Hypothalamus (tissue), 51 donors: ENCODE measurements at regions not wholly inside any gene's neighbourhood (a gene's known extent, or its start where the extent isn't known, plus 50 kb on each side); places are given as distances from the start of the nearest gene placed in this dataset.

Source experiments
- DNase-seq, 51 donors: peaks; one replicate each; lab custom pipeline; 2025; lab: John Stamatoyannopoulos, UW

- no peak for DNase-seq
Measured at GRCh38 chr1:29669158-29669871, 433.0 kb downstream of the PTPRU start.

DNA sequence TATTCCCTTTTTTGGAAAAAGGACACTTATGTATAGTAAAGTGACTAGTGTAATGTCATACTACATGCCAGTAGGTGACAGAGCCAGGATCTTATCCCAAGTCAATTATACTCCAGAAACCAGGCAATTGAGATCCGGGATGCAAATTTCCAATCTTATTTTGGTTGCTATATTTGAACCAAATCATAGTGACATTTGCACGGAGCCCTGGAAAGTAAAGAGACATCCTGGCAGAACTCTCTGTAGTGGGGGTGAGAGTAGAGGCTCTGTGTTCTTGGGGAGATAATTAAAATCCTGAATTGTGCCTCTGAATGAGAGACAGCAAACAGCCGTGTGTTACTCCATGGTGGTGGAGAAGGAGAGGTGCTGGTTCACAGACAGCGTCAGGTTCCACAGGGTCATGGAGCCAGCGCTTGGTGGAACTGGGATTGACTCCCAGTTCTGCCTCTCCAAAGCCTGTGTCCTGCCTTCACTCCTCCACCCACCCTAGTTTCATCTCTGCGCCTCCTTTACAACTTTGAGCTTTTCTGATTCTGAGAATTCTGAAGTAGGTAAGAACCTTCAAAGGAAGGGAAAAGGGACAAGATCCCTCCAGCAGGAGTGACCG, 432.3 kb downstream of the PTPRU start:
- DNase-seq, result no peak

DNA sequence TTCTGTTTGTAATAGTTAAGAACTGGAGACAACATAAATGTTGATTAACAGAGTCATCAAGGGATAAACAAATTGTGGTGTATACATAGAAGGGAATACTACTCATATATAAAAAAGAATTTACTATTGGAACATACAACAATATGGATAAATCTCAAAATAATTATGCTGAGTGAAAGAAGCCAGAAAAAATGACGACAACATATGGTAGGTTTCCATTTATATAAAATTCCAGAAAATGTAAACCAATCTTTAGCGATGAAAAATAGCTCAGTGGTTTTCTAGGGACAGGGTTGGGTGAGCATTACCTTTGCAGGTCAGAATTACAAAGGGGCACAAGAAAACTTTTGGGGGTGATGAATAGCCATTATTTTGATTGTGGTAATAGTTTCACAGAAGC, 431.6 kb downstream of the PTPRU start:
- DNase-seq, result no peak

DNA sequence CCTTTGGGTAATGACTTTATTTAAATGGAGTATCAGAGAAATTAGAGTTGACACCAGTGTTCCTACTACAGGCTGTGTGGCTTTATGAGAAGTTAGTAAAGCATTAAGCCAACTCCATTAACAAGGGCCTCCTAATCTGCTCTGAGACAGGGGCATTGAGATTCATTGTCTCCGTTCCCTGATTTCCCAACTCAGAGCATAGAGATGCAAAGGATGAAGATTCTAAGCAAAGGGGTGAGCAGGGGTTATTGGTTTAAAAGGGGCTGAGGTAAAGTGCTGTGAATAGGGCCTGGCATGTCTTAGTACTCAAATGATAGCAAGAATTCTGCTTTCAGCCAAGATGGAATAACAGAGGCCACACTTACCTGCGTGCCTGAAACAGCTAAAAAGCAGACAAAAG, 428.4 kb downstream of the PTPRU start:
- no peak for DNase-seq

GRCh38 chr1:29658688-29659087, 422.4 kb downstream of the PTPRU start:
- no peak for DNase-seq

DNA sequence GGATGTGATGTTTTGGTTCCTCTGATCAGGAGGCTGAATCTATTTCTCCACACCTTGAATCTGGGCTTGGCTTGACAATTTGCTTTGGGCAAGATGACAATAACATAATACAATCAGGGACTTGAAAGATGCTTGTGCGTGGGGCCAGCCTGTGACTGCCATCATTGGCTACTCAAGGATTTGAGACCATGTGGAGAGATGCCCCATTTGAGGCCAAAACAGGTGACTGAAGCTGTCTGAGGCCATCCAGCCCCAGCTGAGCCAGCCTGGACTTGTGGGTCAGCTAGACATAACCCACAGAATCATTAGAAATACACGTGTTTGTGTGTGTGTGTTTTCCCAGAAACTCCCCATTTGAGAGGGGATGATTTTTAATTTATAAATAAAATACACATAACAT, 421.5 kb downstream of the PTPRU start:
- DNase-seq, result no peak

DNA sequence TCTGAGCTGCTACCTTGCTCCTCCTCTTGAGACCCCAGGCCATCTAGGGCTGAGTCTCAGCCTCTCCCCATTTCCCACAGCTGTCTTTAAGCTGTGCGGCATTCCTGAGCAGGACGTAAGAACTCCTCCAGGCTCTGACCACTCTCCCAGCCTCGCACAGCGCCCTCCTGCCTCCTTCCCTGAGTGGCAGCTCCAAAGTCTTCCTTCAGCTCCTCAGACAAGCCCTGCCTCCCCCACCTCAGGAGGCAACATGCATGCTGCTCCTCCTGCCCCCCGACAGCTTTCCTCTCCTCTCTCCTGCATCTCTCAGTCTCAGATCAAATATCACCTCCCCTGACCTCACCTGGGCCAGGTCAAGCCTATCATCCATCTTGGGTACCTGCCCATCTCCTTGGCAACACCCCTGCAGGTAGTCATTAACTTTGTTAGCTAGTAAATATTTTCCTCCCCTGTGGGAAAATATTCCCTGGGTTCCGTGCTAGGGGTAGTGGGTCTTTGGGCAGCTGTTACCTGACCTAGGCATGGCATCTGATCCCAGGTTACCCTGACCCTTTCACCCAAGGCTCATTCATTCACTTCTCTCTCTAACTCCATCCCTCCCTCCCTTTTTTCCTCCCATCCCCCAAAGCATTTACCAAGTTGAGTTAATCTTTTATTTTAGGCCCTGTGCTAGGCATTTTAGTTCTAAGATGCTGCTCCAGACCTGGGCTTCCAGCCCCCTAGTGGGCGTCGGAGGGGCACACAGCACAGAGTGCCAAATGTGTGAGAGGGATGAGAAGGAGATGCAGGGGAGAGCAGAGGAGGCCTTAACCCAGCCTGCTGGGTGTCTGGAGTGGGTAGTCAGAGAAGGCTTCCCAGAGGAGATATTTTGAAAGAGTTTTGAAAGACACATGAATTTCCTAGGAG, 419.9 kb downstream of the PTPRU start:
- DNase-seq, result no peak

- DNase-seq, result no peak
Measured at GRCh38 chr1:29655145-29655544, 418.8 kb downstream of the PTPRU start.

- no peak for DNase-seq
Measured at GRCh38 chr1:29653886-29654450, 417.6 kb downstream of the PTPRU start.

- DNase-seq, result no peak
Measured at GRCh38 chr1:29653034-29653810, 416.9 kb downstream of the PTPRU start.

DNA sequence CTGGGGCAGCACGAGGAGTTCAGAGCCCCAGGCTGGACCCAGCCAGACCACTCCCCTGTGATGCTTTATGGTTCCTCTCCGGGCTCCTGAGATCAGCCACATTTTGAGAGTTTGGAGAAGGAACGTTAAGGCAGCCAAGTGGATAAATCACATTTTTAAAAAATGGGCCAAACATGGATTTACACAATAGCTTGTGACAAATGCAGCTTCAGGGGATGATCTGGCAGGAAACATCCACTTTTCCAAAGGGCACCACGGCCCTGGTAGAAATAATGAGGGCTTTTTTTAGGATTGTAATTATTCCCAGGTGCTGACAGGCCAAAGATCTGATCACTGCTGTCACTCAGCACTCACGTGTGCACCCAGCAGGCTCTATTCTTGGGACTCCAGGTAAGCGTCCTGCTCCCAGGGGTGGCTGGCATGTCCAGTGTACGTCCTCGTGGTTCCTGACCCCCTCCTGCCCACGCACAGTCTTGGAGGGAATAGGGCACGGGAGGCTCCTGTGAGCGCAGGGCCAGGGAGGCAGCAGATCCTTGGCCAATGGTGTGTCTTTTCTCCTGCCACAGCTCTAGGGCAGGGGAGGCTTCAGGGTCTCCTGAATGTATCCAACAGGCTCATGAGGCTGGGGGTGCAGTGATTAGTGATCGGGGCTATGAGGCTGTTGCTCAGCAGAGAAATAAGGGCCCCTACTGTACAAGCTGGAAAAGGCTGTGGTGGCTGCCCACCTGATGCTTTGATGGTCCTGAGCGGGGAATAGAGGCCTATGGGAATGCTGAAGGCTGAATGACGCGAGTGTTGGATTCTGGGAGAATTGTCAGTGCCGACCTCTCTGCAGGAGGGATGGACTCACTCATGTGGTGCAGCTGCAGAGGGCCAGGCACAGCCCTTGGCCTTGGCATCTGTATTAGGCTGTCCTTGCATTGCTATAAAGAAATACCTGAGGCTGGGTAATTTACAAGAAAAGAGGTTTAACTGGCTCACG, 415.7 kb downstream of the PTPRU start:
- no peak for DNase-seq

- DNase-seq, result no peak
Measured at GRCh38 chr1:29651246-29651645, 414.9 kb downstream of the PTPRU start.

DNA sequence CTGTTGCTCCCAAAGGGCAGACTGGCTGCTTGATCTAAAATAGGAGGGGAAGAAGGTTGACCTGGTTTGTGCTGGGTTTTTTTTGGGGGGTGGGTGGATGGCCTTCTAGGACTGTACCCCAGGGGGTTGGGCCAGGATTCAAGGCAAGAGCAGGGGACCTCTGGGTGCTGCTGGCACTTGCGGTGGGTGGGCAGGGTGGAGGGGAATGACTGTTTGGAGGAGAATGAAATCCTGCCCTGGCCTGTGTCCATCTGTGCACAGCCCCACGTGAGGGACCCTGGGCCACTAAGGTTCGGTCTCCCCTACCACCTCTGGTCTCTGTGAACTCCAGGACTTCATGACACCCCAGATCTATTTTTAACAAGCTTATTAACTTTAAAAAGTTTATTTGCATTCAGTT, 414.2 kb downstream of the PTPRU start:
- DNase-seq, result no peak

- DNase-seq, result peak in 2 of 51 donors; percentile 8 to 12
Measured at GRCh38 chr1:29650041-29650400, 413.7 kb downstream of the PTPRU start.

GRCh38 chr1:29649189-29650040, 413.1 kb downstream of the PTPRU start:
- DNase-seq, result no peak

- DNase-seq, result no peak
Measured at GRCh38 chr1:29648798-29649188, 412.5 kb downstream of the PTPRU start.

GRCh38 chr1:29648026-29648425, 411.7 kb downstream of the PTPRU start:
- no peak for DNase-seq

DNA sequence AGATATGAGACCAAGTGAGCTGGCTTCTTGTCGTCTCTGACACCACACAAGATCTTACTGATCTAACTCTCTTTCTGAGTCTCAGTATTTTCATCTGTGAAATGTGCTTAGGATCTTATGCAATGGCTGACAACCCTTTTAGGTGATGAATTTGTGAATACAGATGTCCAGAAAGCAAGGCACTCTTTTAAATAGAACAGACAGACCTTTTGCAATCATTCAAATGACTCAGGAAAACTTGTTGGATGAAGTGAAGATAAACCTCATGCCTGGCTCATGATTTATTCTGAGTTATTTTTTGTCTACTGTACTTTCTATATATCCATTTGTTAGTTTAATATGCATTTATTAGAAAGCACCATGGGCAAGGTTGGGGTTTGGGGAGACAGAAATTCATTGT, 411.3 kb downstream of the PTPRU start:
- no peak for DNase-seq
